ENCODE measurements at regions not wholly inside any gene's neighbourhood (a gene's known extent, or its start where the extent isn't known, plus 50 kb on each side); places are given as distances from the start of the nearest gene placed in this dataset.

- Histone ChIP-seq H3K9me2 (ENCODE audit: insufficient read depth, low read length) (no peaks in the 10 kb centered on the region), H4K20me1 (ENCODE audit: insufficient read depth) (no peaks in the 10 kb centered on the region), H3K4me2 (ENCODE audit: low read length) (no peak overlapping the region), H3K36me3 (ENCODE audit: insufficient read depth, low read length) (no peaks in the 10 kb centered on the region), H3K9me3 (ENCODE audit: low read length) (no peaks in the 10 kb centered on the region), H3K27me3 (ENCODE audit: insufficient read depth, low read depth, low read length) (no peaks in the 10 kb centered on the region), H3K4me3 (ENCODE audit: low read length) (no peak overlapping the region), H3F3A (ENCODE audit: insufficient read depth, low read length, poor library complexity, severe bottlenecking) (no peaks in the 10 kb centered on the region), H3K27ac (ENCODE audit: low read length) (no peak overlapping the region), H3K9ac (ENCODE audit: low read length) (no peak overlapping the region), H3K79me2 (replicated peaks; ENCODE audit: insufficient read depth, low read length) (no peaks in the 10 kb centered on the region), H2AFZ (ENCODE audit: low read depth, low read length) (no peak overlapping the region)
- no peak for TF ChIP-seq RAD21 (conservative IDR thresholded peaks at IDR 0.05)
Measured at GRCh38 chr17:14882131-14882530, 383.0 kb downstream of the PMP22 start.

- no peaks in the 10 kb centered on the region for H4K20me1 ChIP-seq (ENCODE audit: insufficient read depth)
- H3F3A ChIP-seq (ENCODE audit: insufficient read depth, low read length, poor library complexity, severe bottlenecking): no peaks in the 10 kb centered on the region
- H3K9me3 ChIP-seq (ENCODE audit: low read length): no peaks in the 10 kb centered on the region
- no peaks in the 10 kb centered on the region for H3K27me3 ChIP-seq (ENCODE audit: insufficient read depth, low read depth, low read length)
- no peak overlapping the region for H3K27ac ChIP-seq (ENCODE audit: low read length)
- H3K36me3 ChIP-seq (ENCODE audit: insufficient read depth, low read length): no peaks in the 10 kb centered on the region
- H3K79me2 ChIP-seq (replicated peaks; ENCODE audit: insufficient read depth, low read length): no peaks in the 10 kb centered on the region
- H3K4me2 ChIP-seq (ENCODE audit: low read length): no peak overlapping the region
- TF ChIP-seq EZH2 (IDR thresholded peaks at IDR 0.05; ENCODE audit: borderline replicate concordance, insufficient read depth, low read length, poor library complexity, severe bottlenecking) (no peak), SMC3 (conservative IDR thresholded peaks at IDR 0.05; ENCODE audit: poor library complexity) (no peak), MXI1 (conservative IDR thresholded peaks at IDR 0.05; ENCODE audit: poor library complexity, severe bottlenecking) (no peak), REST (IDR thresholded peaks at IDR 0.05; ENCODE audit: borderline replicate concordance) (no peak), TAF1 (IDR thresholded peaks at IDR 0.05; ENCODE audit: low read depth) (no peak), POLR2AphosphoS5 (IDR thresholded peaks at IDR 0.05) (no peak), RAD21 (conservative IDR thresholded peaks at IDR 0.05) (no peak), CTCF (IDR thresholded peaks at IDR 0.05; ENCODE audit: poor library complexity, severe bottlenecking) (no peak), EP300 (conservative IDR thresholded peaks at IDR 0.05; ENCODE audit: poor library complexity, severe bottlenecking) (no peak)
- no peak overlapping the region for H3K9ac ChIP-seq (ENCODE audit: low read length)
- H3K9me2 ChIP-seq (ENCODE audit: insufficient read depth, low read length): no peaks in the 10 kb centered on the region
- H2AFZ ChIP-seq (ENCODE audit: low read depth, low read length): no peak overlapping the region
- no peak overlapping the region for H3K4me3 ChIP-seq (ENCODE audit: low read length)
Measured at GRCh38 chr17:14875557-14876412, 389.3 kb downstream of the PMP22 start.

All from neural cell (in vitro differentiated cells).